Mesenchymal stem cell (in vitro differentiated cells and primary cell): ENCODE measurements at regions not wholly inside any gene's neighbourhood (a gene's known extent, or its start where the extent isn't known, plus 50 kb on each side); places are given as distances from the start of the nearest gene placed in this dataset.

ENCODE experiments used
- DNase-seq: peaks from one replicate; pipeline ENCODE4 v3.0.0-alpha.2; 2013
- H2AFZ ChIP-seq: one replicate; pipeline ENCODE4 v1.6.1; 2013; ENCODE audit warnings: low read depth, mild to moderate bottlenecking, control low read depth, inconsistent platforms, low read length, moderate library complexity
- H2AK5ac ChIP-seq: 2 replicates; pipeline ENCODE4 v1.6.1; 2013; ENCODE audit warnings: low read length, moderate library complexity, mild to moderate bottlenecking, inconsistent platforms; ENCODE audit not compliant: severe bottlenecking
- H2BK120ac ChIP-seq: one replicate; pipeline ENCODE4 v1.6.1; 2013; ENCODE audit warnings: low read depth, mild to moderate bottlenecking, inconsistent platforms, low read length, moderate library complexity
- H2BK12ac ChIP-seq, 2 experiments: one replicate each; pipeline ENCODE4 v1.6.1; 2013; ENCODE audit warnings: inconsistent platforms in 2 of 2, low read length in 2 of 2, mild to moderate bottlenecking in 2 of 2, moderate library complexity in 2 of 2, control low read depth in 1 of 2
- H2BK15ac ChIP-seq: one replicate; pipeline ENCODE4 v1.6.1; 2013; ENCODE audit warnings: mild to moderate bottlenecking, low read depth, inconsistent platforms; ENCODE audit not compliant: poor library complexity, severe bottlenecking
- H2BK5ac ChIP-seq: 2 replicates; pipeline ENCODE4 v1.6.1; 2013; ENCODE audit warnings: low read depth, mild to moderate bottlenecking, low read length, control low read depth, inconsistent platforms; ENCODE audit not compliant: poor library complexity, severe bottlenecking
- H3K14ac ChIP-seq, 2 experiments: one replicate each; pipeline ENCODE4 v1.6.1; 2013; ENCODE audit warnings: inconsistent platforms in 2 of 2, low read length in 2 of 2, control low read depth in 1 of 2, mild to moderate bottlenecking in 1 of 2, moderate library complexity in 1 of 2
- H3K18ac ChIP-seq, 2 experiments: one replicate each; pipeline ENCODE4 v1.6.1; 2013; ENCODE audit warnings: inconsistent platforms in 2 of 2, low read length in 2 of 2, control low read depth in 1 of 2, low read depth in 1 of 2, mild to moderate bottlenecking in 1 of 2
- H3K23ac ChIP-seq, 2 experiments: one replicate each; pipeline ENCODE4 v1.6.1; 2013; ENCODE audit warnings: inconsistent platforms in 2 of 2, low read length in 2 of 2, mild to moderate bottlenecking in 2 of 2, moderate library complexity in 2 of 2, control low read depth in 1 of 2
- H3K27ac ChIP-seq: 2 replicates; pipeline ENCODE4 v1.5.1; 2013; ENCODE audit warnings: mild to moderate bottlenecking, moderate library complexity, low read length, control low read depth, inconsistent platforms; ENCODE audit not compliant: poor library complexity, severe bottlenecking
- H3K27me3 ChIP-seq, 2 experiments: 2 replicates each; pipeline versions ENCODE4 v1.6.1 to v1.7.0; 2013; ENCODE audit warnings: low read length in 2 of 2, mild to moderate bottlenecking in 2 of 2, moderate library complexity in 2 of 2, control low read depth in 1 of 2, inconsistent platforms in 1 of 2; ENCODE audit not compliant: control insufficient read depth in 1 of 2, insufficient read depth in 1 of 2
- H3K36me3 ChIP-seq, 2 experiments: 2 replicates each; pipeline versions ENCODE4 v1.6.1 to v1.7.0; 2013; ENCODE audit warnings: low read length in 2 of 2, control low read depth in 1 of 2, inconsistent platforms in 1 of 2, low read depth in 1 of 2, mild to moderate bottlenecking in 1 of 2; ENCODE audit not compliant: insufficient read depth in 2 of 2, control insufficient read depth in 1 of 2
- H3K4ac ChIP-seq, 2 experiments: one replicate each; pipeline ENCODE4 v1.6.1; 2013; ENCODE audit warnings: inconsistent platforms in 2 of 2, low read length in 2 of 2, mild to moderate bottlenecking in 2 of 2, moderate library complexity in 2 of 2, control low read depth in 1 of 2, low read depth in 1 of 2
- H3K4me1 ChIP-seq: 2 replicates; pipeline ENCODE4 v1.6.1; 2013; ENCODE audit warnings: low read depth, low read length, control low read depth; ENCODE audit not compliant: control insufficient read depth, insufficient read depth
- H3K4me2 ChIP-seq: 2 replicates; pipeline ENCODE4 v1.6.1; 2013; ENCODE audit warnings: low read length, mild to moderate bottlenecking, inconsistent platforms; ENCODE audit not compliant: poor library complexity, severe bottlenecking
- H3K4me3 ChIP-seq, 2 experiments: 2 replicates each; pipeline versions ENCODE4 v1.5.1 to v1.7.0; 2013; ENCODE audit warnings: low read length in 2 of 2, mild to moderate bottlenecking in 2 of 2, control low read depth in 1 of 2, low read depth in 1 of 2; ENCODE audit not compliant: insufficient read depth in 1 of 2
- H3K79me1 ChIP-seq: replicated peaks from 2 replicates; pipeline ENCODE4 v1.6.1; 2013; ENCODE audit warnings: mild to moderate bottlenecking, control low read depth, low read length, inconsistent platforms; ENCODE audit not compliant: poor library complexity, severe bottlenecking
- H3K9ac ChIP-seq: 2 replicates; pipeline ENCODE4 v1.7.0; 2013; ENCODE audit warnings: mild to moderate bottlenecking, low read length, moderate library complexity
- H3K9me3 ChIP-seq: 2 replicates; pipeline ENCODE4 v1.7.0; 2013; ENCODE audit warnings: mild to moderate bottlenecking, low read length; ENCODE audit not compliant: control insufficient read depth
- H4K8ac ChIP-seq: one replicate; pipeline ENCODE4 v1.6.1; 2013; ENCODE audit warnings: inconsistent platforms, mild to moderate bottlenecking, low read length, moderate library complexity
- H4K91ac ChIP-seq: one replicate; pipeline ENCODE4 v1.6.1; 2013; ENCODE audit warnings: mild to moderate bottlenecking, low read length, inconsistent platforms
- WGBS: methylation state at CpG from one replicate; pipeline ENCODE4 v1.1.7; 2013; ENCODE audit warnings: mixed read lengths; 5-methylcytosine and 5-hydroxymethylcytosine counted together

DNA sequence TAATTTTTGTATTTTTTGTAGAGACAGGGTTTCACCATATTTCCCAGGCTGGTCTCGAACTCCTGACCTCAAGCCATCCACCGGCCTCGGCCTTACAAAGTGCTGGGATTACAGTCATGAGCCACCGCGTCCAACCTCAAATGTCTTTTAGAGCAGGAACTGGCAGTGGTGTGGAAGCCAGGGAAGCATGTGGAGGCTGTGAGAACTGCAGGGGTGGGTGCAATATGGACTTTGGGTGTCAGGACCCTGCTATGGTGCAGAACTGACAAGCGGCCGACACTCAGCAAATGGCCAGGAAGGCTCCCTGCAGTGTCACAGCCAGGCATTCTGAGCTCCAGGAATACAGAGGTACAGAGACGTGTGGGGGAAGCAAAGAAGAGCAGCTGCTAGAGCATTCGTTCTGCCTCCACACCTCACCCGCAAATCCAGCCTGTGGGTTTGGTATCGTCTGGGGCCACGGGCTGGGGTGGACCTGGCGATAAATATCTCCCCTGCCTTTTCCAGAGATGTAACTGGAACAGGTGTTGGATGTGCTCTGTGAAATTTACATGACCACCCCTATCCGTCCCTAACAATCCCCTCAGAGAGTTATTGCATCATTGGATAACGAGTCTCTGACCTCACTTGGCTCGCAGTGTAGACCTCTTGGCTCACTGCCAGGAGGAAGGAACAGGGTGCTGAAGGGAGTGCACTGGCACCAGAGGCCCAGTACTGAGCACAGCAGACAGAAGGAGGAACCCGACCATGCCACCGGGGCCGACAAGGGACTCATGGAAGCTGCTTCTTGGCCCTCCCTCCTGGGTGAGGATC is 624.7 kb upstream of the B3GAT1 start:
- Histone ChIP-seq H2BK5ac (no peak overlapping the region), H3K4me1 (no peaks in the 10 kb centered on the region), H3K14ac (no peak overlapping the region), H2AFZ (no peak overlapping the region), H3K27me3 (peaks cover 0 to 4% of the 10 kb centered on the region in 2 experiments), H2AK5ac (no peak overlapping the region), H3K9me3 (no peaks in the 10 kb centered on the region), H3K27ac (no peak overlapping the region), H2BK12ac (no peak overlapping the region), H4K8ac (no peak overlapping the region), H3K36me3 (no peaks in the 10 kb centered on the region), H3K4me2 (no peak overlapping the region), H3K4ac (no peak overlapping the region), H3K79me1 (no peaks in the 10 kb centered on the region), H3K18ac (no peak overlapping the region), H3K23ac (no peak overlapping the region), H2BK15ac (no peak overlapping the region), H4K91ac (no peak overlapping the region), H3K9ac (no peak overlapping the region), H2BK120ac (no peak overlapping the region), H3K4me3 (no peak overlapping the region)
- WGBS, result 86% methylated on average over 18 of the region's 19 CpGs
- DNase-seq, result no peak

DNA sequence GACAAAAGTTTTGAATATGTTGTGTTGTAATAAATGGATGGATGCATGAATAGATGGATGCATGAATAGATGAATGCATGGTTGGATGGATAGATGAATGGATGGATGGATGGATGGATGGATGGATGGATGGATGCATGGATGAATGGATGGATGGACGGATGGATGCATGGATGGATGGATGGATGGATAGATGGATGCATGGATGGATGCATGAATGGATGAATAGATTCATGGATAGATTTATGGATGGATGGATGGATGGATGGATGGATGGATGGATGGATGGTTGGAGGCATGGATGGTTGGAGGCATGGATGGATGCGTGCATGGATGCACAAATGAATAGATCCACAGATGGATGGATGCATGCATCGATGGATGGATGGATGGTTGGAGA is 623.2 kb upstream of the B3GAT1 start:
- H2BK12ac ChIP-seq, result no peak overlapping the region
- no peak overlapping the region for H4K8ac ChIP-seq
- H4K91ac ChIP-seq, result no peak overlapping the region
- H3K4me2 ChIP-seq, result no peak overlapping the region
- peaks cover 0 to 4% of the 10 kb centered on the region in 2 experiments for H3K27me3 ChIP-seq
- no peak overlapping the region for H2BK15ac ChIP-seq
- no peak overlapping the region for H3K23ac ChIP-seq
- WGBS, result 74% methylated on average over 3 of the region's 3 CpGs
- no peak overlapping the region for H2AFZ ChIP-seq
- no peak overlapping the region for H3K18ac ChIP-seq
- H2BK120ac ChIP-seq, result no peak overlapping the region
- no peak overlapping the region for H2BK5ac ChIP-seq
- H3K79me1 ChIP-seq, result no peaks in the 10 kb centered on the region
- no peak overlapping the region for H3K4ac ChIP-seq
- no peaks in the 10 kb centered on the region for H3K4me1 ChIP-seq
- H2AK5ac ChIP-seq, result no peak overlapping the region
- no peak overlapping the region for H3K14ac ChIP-seq
- no peak overlapping the region for H3K27ac ChIP-seq
- no peaks in the 10 kb centered on the region for H3K9me3 ChIP-seq
- H3K9ac ChIP-seq, result no peak overlapping the region
- DNase-seq, result no peak
- H3K36me3 ChIP-seq, result no peaks in the 10 kb centered on the region
- H3K4me3 ChIP-seq, result no peak overlapping the region

DNA sequence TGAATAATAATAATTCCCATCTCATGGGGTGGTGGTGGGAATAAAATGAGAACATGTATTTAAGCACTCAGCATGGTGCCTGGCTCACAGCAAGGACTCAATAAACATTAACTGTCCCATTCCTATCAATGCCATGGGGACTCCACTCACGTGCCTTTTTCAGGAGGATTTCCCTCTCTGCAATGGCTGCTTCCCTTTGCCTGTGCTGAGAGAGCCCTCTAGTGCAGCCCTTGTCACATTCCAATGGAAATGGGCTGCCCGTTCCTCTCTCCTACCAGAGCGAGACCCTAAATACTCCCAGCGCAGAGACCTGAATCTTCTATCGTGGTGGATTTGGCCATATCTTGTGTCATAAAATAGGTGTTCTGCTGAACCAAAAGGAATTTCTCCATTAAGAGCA is 621.5 kb upstream of the B3GAT1 start:
- Histone ChIP-seq H4K8ac (no peak overlapping the region), H3K36me3 (no peaks in the 10 kb centered on the region), H2AK5ac (no peak overlapping the region), H3K9me3 (no peaks in the 10 kb centered on the region), H4K91ac (no peak overlapping the region), H3K4me3 (no peak overlapping the region), H2BK120ac (no peak overlapping the region), H3K18ac (no peak overlapping the region), H2AFZ (no peak overlapping the region), H2BK15ac (no peak overlapping the region), H3K27me3 (peaks cover 0 to 4% of the 10 kb centered on the region in 2 experiments), H3K23ac (no peak overlapping the region), H3K14ac (no peak overlapping the region), H2BK12ac (no peak overlapping the region), H3K4me1 (no peaks in the 10 kb centered on the region), H2BK5ac (no peak overlapping the region), H3K27ac (no peak overlapping the region), H3K4me2 (no peak overlapping the region), H3K9ac (no peak overlapping the region), H3K4ac (no peak overlapping the region), H3K79me1 (no peaks in the 10 kb centered on the region)
- 0% methylated on average over 1 of the region's 5 CpGs for WGBS
- no peak for DNase-seq

DNA sequence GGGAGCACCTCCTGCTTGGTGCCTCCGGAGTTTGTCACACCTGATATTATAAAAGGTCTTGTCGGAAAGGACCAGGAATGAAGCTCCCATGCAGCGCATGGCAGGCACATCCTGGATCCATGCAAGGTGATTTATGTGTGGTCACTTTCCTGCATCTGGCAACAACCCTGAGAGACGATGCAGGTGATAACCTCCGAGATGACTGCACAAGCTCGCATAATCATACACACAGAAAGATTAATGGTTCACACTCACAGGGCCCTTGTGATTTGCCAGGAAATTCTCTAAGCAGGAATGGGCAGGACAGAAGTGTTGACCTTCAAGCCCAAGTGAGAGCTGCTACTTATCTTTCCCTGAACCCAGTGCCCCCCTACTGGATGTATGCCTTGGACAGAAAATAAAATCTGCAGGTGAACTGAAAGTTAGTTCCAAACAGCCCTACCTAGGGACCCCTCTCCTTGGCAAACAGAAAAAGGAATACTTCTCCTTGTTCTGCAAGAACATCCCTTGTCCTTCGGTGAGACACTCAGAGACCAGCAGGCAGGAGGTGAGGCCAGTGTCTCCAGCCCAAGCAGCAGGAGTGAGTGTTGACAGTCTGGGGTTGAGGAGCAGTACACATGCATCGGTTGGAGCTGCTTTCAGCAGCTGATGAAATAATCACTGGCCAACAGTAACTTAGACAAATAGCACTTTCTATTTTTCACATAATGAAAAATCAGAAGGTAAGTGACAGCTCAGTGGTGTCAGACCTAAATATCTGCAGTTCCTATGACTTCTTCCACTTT is 619.4 kb upstream of the B3GAT1 start:
- Histone ChIP-seq H3K9me3 (no peaks in the 10 kb centered on the region), H3K79me1 (no peaks in the 10 kb centered on the region), H4K8ac (no peak overlapping the region), H3K4me3 (no peak overlapping the region), H3K27me3 (peaks cover 0 to 4% of the 10 kb centered on the region in 2 experiments), H3K4me1 (no peaks in the 10 kb centered on the region), H4K91ac (no peak overlapping the region), H2BK120ac (no peak overlapping the region), H3K23ac (no peak overlapping the region), H3K14ac (no peak overlapping the region), H2AK5ac (no peak overlapping the region), H3K27ac (no peak overlapping the region), H3K36me3 (no peaks in the 10 kb centered on the region), H2BK5ac (no peak overlapping the region), H2BK15ac (no peak overlapping the region), H3K18ac (no peak overlapping the region), H3K9ac (no peak overlapping the region), H3K4ac (no peak overlapping the region), H2AFZ (no peak overlapping the region), H3K4me2 (no peak overlapping the region), H2BK12ac (no peak overlapping the region)
- 73% methylated on average over 7 of the region's 8 CpGs for WGBS
- DNase-seq, result no peak
